Loucy (cell line): ENCODE measurements at regions not wholly inside any gene's neighbourhood (a gene's known extent, or its start where the extent isn't known, plus 50 kb on each side); places are given as distances from the start of the nearest gene placed in this dataset.

Source experiments
- CTCF ChIP-seq: fragments of 200-600 bp; sonication (generic); conservative IDR thresholded peaks from 2 replicates; pipeline ENCODE4 v1.5.1; 2014; ENCODE audit warnings: mild to moderate bottlenecking, antibody characterized with exemption, low read length
- EZH2phosphoT487 ChIP-seq: fragments of 200-600 bp; IDR thresholded peaks from 2 replicates; pipeline ENCODE4 v1.6.1; 2018; ENCODE audit warnings: antibody characterized with exemption, mild to moderate bottlenecking, moderate library complexity, borderline replicate concordance

GRCh38 chr17:62888765-62889164 is 77.3 kb upstream of the TANC2 start:
- TF ChIP-seq CTCF (no peak), EZH2phosphoT487 (no peak)
